Natural killer cell (primary cell): ENCODE measurements at regions not wholly inside any gene's neighbourhood (a gene's known extent, or its start where the extent isn't known, plus 50 kb on each side); places are given as distances from the start of the nearest gene placed in this dataset.

Experiments
- ATAC-seq, 3 donors: fragments of 150-1000 bp in 2 of 3; fragments of 200-7000 bp in 1 of 3; cut with Tn5 transposase; 1 replicate in 1 of 3; 2 replicates in 2 of 3; pipeline ENCODE4 v1.10.0; 2021; ENCODE audit warnings: mild to moderate bottlenecking in 2 of 3, moderate library complexity in 2 of 3
- DNase-seq, 2 donors: peaks; one replicate each; pipeline versions ENCODE4 v3.0.0 to v3.0.0-alpha.2; 2013 to 2021; ENCODE audit warnings: mixed read lengths in 1 of 2
- H3K27ac ChIP-seq: one replicate; pipeline ENCODE4 v1.5.1; 2013; ENCODE audit warnings: mild to moderate bottlenecking, low read length
- H3K27me3 ChIP-seq: one replicate; pipeline ENCODE4 v1.6.1; 2013; ENCODE audit warnings: low read length; ENCODE audit not compliant: control insufficient read depth, insufficient read depth
- H3K36me3 ChIP-seq: one replicate; pipeline ENCODE4 v1.6.1; 2013; ENCODE audit warnings: low read length; ENCODE audit not compliant: control insufficient read depth, insufficient read depth
- H3K4me1 ChIP-seq: one replicate; pipeline ENCODE4 v1.6.1; 2013; ENCODE audit warnings: low read length; ENCODE audit not compliant: control insufficient read depth, insufficient read depth
- H3K4me3 ChIP-seq: one replicate; pipeline ENCODE4 v1.5.1; 2013; ENCODE audit warnings: low read length
- H3K9me3 ChIP-seq: one replicate; pipeline ENCODE4 v1.6.1; 2013; ENCODE audit warnings: low read length; ENCODE audit not compliant: control insufficient read depth, insufficient read depth
- H3K27ac Mint-ChIP-seq, 2 donors: one replicate each; pipeline ENCODE4 v1.8.0; 2022; ENCODE audit warnings: mild to moderate bottlenecking in 2 of 2, mixed read lengths in 2 of 2, moderate library complexity in 1 of 2
- H3K27me3 Mint-ChIP-seq, 2 donors: one replicate each; pipeline ENCODE4 v1.8.0; 2022; ENCODE audit warnings: low read depth in 2 of 2, mixed read lengths in 2 of 2
- H3K36me3 Mint-ChIP-seq: one replicate; pipeline ENCODE4 v1.8.0; 2022; ENCODE audit warnings: mixed read lengths
- H3K4me1 Mint-ChIP-seq, 2 donors: one replicate each; pipeline ENCODE4 v1.8.0; 2022; ENCODE audit warnings: mixed read lengths in 2 of 2
- H3K4me3 Mint-ChIP-seq: one replicate; pipeline ENCODE4 v1.8.0; 2022; ENCODE audit warnings: mild to moderate bottlenecking, moderate library complexity, mixed read lengths
- H3K9me3 Mint-ChIP-seq, 2 donors: one replicate each; pipeline ENCODE4 v1.8.0; 2022; ENCODE audit warnings: mixed read lengths in 2 of 2
- CTCF ChIP-seq: fragments of 200-600 bp; IDR thresholded peaks from one replicate; pipeline ENCODE4 v1.8.0; 2022; ENCODE audit warnings: antibody characterized with exemption
- WGBS: methylation state at CpG from one replicate; pipeline ENCODE4 v1.1.7; 2013; ENCODE audit warnings: missing lambda C conversion rate; ENCODE audit not compliant: insufficient coverage; 5-methylcytosine and 5-hydroxymethylcytosine counted together
- intact Hi-C: fragments of 100-400 bp; cut with micrococcal nuclease; formaldehyde crosslinking; loops from one replicate; pipeline ENCODE4 v1.14.2; 2022

- no peak for ATAC-seq
- WGBS, result 84% methylated on average over 2 of the region's 2 CpGs
- no peaks in the 10 kb centered on the region for H3K36me3 Mint-ChIP-seq
These were observed 554.8 kb upstream of the CDH4 start for GRCh38 chr20:60697252-60697651.

GRCh38 chr20:60700728-60701127 is 551.3 kb upstream of the CDH4 start:
- no peaks in the 10 kb centered on the region for H3K9me3 Mint-ChIP-seq
- H3K27ac ChIP-seq, result no peak overlapping the region
- DNase-seq, result no peak
- no peaks in the 10 kb centered on the region for H3K4me1 Mint-ChIP-seq
- H3K27ac Mint-ChIP-seq, result no peak overlapping the region
- no peak for TF ChIP-seq CTCF
- peaks cover 4 to 23% of the 10 kb centered on the region in 2 donors for H3K27me3 Mint-ChIP-seq
- intact Hi-C loops, result no loop called here
- no peaks in the 10 kb centered on the region for H3K27me3 ChIP-seq
- ATAC-seq, result no peak
- H3K4me3 ChIP-seq, result no peak overlapping the region
- no peak overlapping the region for H3K4me3 Mint-ChIP-seq
- WGBS, result 81% methylated on average over 1 of the region's 2 CpGs
- no peaks in the 10 kb centered on the region for H3K9me3 ChIP-seq
- no peaks in the 10 kb centered on the region for H3K36me3 ChIP-seq
- no peaks in the 10 kb centered on the region for H3K36me3 Mint-ChIP-seq
- H3K4me1 ChIP-seq, result no peaks in the 10 kb centered on the region

More at GRCh38 chr20:60697252-60697651, 554.8 kb upstream of the CDH4 start:
- Histone ChIP-seq H3K27me3 (no peaks in the 10 kb centered on the region), H3K36me3 (no peaks in the 10 kb centered on the region), H3K27ac (no peak overlapping the region), H3K4me3 (no peak overlapping the region), H3K4me1 (no peaks in the 10 kb centered on the region), H3K9me3 (no peaks in the 10 kb centered on the region)
- no peak for TF ChIP-seq CTCF
- Mint-ChIP-seq H3K27me3 (peaks cover 11 to 26% of the 10 kb centered on the region in 2 donors), H3K4me3 (no peak overlapping the region), H3K27ac (no peak overlapping the region), H3K4me1 (no peaks in the 10 kb centered on the region), H3K9me3 (no peaks in the 10 kb centered on the region)
- intact Hi-C loops, result no loop called here
- no peak for DNase-seq

GRCh38 chr20:60704147-60704546 is 547.9 kb upstream of the CDH4 start:
- intact Hi-C loops, result no loop called here
- no peaks in the 10 kb centered on the region for H3K4me1 Mint-ChIP-seq
- TF ChIP-seq CTCF, result no peak

GRCh38 chr20:60713396-60713795 is 538.7 kb upstream of the CDH4 start:
- intact Hi-C loops, result no loop called here
- no peak for DNase-seq
- peaks cover 7 to 31% of the 10 kb centered on the region in 2 donors for H3K27me3 Mint-ChIP-seq
- Histone ChIP-seq H3K9me3 (no peaks in the 10 kb centered on the region), H3K36me3 (no peaks in the 10 kb centered on the region), H3K4me3 (no peak overlapping the region), H3K27me3 (no peaks in the 10 kb centered on the region), H3K4me1 (no peaks in the 10 kb centered on the region), H3K27ac (no peak overlapping the region)
- no CpG with 5 or more reads among the region's 2 CpGs for WGBS
- TF ChIP-seq CTCF, result no peak
- H3K4me3 Mint-ChIP-seq, result no peak overlapping the region
- no peaks in the 10 kb centered on the region for H3K4me1 Mint-ChIP-seq
- H3K36me3 Mint-ChIP-seq, result no peaks in the 10 kb centered on the region
- H3K27ac Mint-ChIP-seq, result no peak overlapping the region
- no peak for ATAC-seq
- no peaks in the 10 kb centered on the region for H3K9me3 Mint-ChIP-seq

More at GRCh38 chr20:60704147-60704546, 547.9 kb upstream of the CDH4 start:
- Mint-ChIP-seq H3K4me3 (no peak overlapping the region), H3K27me3 (peaks cover 0 to 22% of the 10 kb centered on the region in 2 donors), H3K27ac (no peak overlapping the region), H3K36me3 (no peaks in the 10 kb centered on the region), H3K9me3 (no peaks in the 10 kb centered on the region)
- Histone ChIP-seq H3K36me3 (no peaks in the 10 kb centered on the region), H3K4me3 (no peak overlapping the region), H3K4me1 (no peaks in the 10 kb centered on the region), H3K27ac (no peak overlapping the region), H3K27me3 (no peaks in the 10 kb centered on the region), H3K9me3 (no peaks in the 10 kb centered on the region)
- 84% methylated on average over 2 of the region's 2 CpGs for WGBS
- no peak for DNase-seq
- no peak for ATAC-seq
